ENCODE measurements at regions not wholly inside any gene's neighbourhood (a gene's known extent, or its start where the extent isn't known, plus 50 kb on each side); places are given as distances from the start of the nearest gene placed in this dataset.

DNA sequence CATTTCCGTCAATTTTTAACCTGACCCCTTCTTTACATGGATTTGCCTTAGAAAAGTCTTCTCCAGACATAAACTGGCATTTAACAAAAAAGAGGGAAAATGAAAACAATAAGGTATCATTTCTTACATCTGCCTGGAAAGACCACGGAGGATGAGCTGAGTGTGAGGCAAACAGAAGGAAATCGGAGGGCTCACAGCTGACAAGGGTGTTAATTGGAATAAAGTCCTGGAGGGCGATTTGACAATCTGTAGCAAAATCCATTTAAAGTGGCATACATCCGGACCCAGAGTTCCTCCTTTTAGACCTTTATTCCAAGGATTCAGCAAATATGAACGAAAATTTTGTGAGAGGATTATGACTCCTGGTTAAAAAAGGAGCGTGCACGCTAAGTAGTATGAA lies 179.7 kb upstream of the COPS8 start:
- no peak for TF ChIP-seq POLR2AphosphoS5 (IDR thresholded peaks at IDR 0.05; ENCODE audit: low read depth, low read length)
- TF ChIP-seq POLR2A (IDR thresholded peaks at IDR 0.05; ENCODE audit: low read depth, low read length): no peak
- no peak for TF ChIP-seq TAF1 (IDR thresholded peaks at IDR 0.05; ENCODE audit: low read depth, low read length)
- TF ChIP-seq SPI1 (IDR thresholded peaks at IDR 0.05; ENCODE audit: low read depth, low read length): no peak
- no peak for TF ChIP-seq PAX5 (IDR thresholded peaks at IDR 0.05; ENCODE audit: insufficient read depth, low read length, severe bottlenecking)
- TF ChIP-seq POU2F2 (IDR thresholded peaks at IDR 0.05; ENCODE audit: low read depth, low read length): no peak
